AG04450 (cell line): ENCODE measurements at regions not wholly inside any gene's neighbourhood (a gene's known extent, or its start where the extent isn't known, plus 50 kb on each side); places are given as distances from the start of the nearest gene placed in this dataset.
A peak's percentile ranks its signal among the peaks of the same experiment; 100 is the strongest.

ENCODE experiments used
- CTCF ChIA-PET: fragments of 300-600, 350-600 bp; formaldehyde crosslinking; extraction: SDS; loops from one replicate; lab custom pipeline; 2022; ENCODE audit warnings: antibody characterized with exemption, inconsistent platforms; lab: Charles Lee
- POLR2A ChIA-PET: fragments of 350-600 bp; formaldehyde crosslinking; extraction: SDS; loops from one replicate; lab custom pipeline; 2021; ENCODE audit warnings: antibody characterized with exemption, inconsistent platforms; lab: Yijun Ruan, JAX
- DNase-seq: peaks from one replicate; pipeline ENCODE4 v3.0.0-alpha.2; 2011; ENCODE audit warnings: low read depth, low spot score
- H3K27ac ChIP-seq: one replicate; pipeline ENCODE4 v1.5.1; 2012; ENCODE audit warnings: low read depth, low read length, control low read depth
- H3K27me3 ChIP-seq: one replicate; pipeline ENCODE4 v1.6.0; 2012; ENCODE audit warnings: low read length; ENCODE audit not compliant: control insufficient read depth, insufficient read depth
- H3K4me3 ChIP-seq: 2 replicates; pipeline ENCODE4 v1.5.1; 2011; ENCODE audit warnings: mild to moderate bottlenecking, low read depth, low read length, control low read depth
- H3K9me3 ChIP-seq: 2 replicates; pipeline ENCODE4 v1.5.1; 2012; ENCODE audit warnings: low read length; ENCODE audit not compliant: control insufficient read depth, insufficient read depth
- TF ChIP-seq, protein P1 (sequence below): IDR thresholded peaks from 2 replicates; pipeline ENCODE4 v1.5.1; 2011; ENCODE audit warnings: low read depth, low read length, control low read depth, inconsistent platforms

DNA sequence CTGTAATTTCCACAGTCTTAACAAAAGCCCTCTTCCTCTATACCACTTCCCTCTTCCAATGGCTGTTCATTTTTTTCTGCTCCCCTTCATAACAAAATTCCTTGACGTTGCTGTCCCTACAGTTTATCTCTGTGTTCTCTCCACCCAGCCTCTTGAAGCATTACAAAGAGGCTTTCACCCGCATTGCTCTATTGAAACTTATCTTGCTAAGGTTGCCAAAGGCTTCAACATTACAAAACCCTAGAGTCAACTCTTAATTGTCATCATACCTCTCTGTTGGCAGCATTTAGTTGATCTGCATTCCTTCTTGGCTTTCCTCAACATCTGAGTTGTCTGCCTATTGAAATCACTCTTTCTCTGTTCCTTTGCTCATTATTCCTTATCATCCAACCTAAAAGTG is 1055.7 kb downstream of the JRKL start:
- ChIA-PET POLR2A (interaction anchor here (0.6 kb wide), 1 partner anchor 116 kb away, joined by 11 read pairs; no protein-coding TSS in a partner anchor), CTCF (no interaction called here)
- Histone ChIP-seq H3K9me3 (no peaks in the 10 kb centered on the region), H3K27ac (no peak overlapping the region), H3K27me3 (no peaks in the 10 kb centered on the region), H3K4me3 (no peak overlapping the region)
- TF ChIP-seq, protein P1, sequence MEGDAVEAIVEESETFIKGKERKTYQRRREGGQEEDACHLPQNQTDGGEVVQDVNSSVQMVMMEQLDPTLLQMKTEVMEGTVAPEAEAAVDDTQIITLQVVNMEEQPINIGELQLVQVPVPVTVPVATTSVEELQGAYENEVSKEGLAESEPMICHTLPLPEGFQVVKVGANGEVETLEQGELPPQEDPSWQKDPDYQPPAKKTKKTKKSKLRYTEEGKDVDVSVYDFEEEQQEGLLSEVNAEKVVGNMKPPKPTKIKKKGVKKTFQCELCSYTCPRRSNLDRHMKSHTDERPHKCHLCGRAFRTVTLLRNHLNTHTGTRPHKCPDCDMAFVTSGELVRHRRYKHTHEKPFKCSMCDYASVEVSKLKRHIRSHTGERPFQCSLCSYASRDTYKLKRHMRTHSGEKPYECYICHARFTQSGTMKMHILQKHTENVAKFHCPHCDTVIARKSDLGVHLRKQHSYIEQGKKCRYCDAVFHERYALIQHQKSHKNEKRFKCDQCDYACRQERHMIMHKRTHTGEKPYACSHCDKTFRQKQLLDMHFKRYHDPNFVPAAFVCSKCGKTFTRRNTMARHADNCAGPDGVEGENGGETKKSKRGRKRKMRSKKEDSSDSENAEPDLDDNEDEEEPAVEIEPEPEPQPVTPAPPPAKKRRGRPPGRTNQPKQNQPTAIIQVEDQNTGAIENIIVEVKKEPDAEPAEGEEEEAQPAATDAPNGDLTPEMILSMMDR, result no peak
- no peak for DNase-seq

DNA sequence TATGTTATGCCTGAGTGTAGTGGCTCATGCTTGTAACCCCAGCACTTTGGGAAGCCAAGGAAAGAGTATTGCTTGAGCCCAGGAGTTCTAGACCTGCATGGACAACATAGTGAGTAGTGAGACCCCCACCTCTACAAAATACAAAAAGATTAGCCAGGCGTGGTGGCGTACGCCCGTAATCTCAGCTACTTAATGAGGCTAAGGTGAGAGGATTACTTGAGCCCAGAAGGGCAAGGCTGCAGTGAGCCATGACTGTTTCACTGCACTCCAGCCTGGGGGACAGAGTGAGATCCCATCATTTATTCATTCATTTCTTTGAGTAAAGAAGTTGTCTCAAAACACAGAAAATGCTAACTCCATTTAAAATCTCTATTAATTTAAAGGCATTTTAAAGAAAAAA is 1061.6 kb downstream of the JRKL start:
- Histone ChIP-seq H3K9me3 (no peaks in the 10 kb centered on the region; the same call in 1 of the 2 replicates), H3K27me3 (no peaks in the 10 kb centered on the region), H3K4me3 (no peak overlapping the region), H3K27ac (no peak overlapping the region)
- DNase-seq, result no peak
- POLR2A ChIA-PET, result no interaction called here
- TF ChIP-seq, protein P1, result no peak
- CTCF ChIA-PET, result no interaction called here

DNA sequence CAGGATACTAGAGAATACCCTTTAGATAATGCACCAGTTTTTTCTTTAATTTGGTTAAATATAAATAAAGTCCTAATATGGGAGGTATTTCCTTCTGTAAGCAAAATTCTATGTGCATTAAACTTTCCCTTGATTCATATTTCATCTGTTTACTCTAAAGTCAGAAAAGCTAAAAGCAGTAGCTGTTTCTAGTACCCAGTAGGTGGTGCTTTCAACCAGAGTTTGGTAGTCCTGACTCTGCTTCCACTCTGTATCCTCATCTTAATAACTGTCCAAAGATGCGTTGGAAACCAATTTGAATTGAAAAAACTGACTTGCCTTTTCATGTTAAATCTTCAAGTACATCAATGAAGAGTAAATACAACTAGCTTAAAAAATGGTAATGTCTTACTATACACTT is 1065.2 kb downstream of the JRKL start:
- H3K4me3 ChIP-seq, result no peak overlapping the region
- H3K9me3 ChIP-seq, result no peaks in the 10 kb centered on the region; the same call in 1 of the 2 replicates
- H3K27ac ChIP-seq, result no peak overlapping the region
- CTCF ChIA-PET, result interaction anchor here (0.7 kb wide), 1 partner anchor 382 kb away, joined by 4 read pairs; no protein-coding TSS in a partner anchor
- no peak for DNase-seq
- POLR2A ChIA-PET, result no interaction called here
- no peaks in the 10 kb centered on the region for H3K27me3 ChIP-seq
- TF ChIP-seq, protein P1, result 0 out of 2 replicates have a peak, but pooled peaks have one; percentile 4

DNA sequence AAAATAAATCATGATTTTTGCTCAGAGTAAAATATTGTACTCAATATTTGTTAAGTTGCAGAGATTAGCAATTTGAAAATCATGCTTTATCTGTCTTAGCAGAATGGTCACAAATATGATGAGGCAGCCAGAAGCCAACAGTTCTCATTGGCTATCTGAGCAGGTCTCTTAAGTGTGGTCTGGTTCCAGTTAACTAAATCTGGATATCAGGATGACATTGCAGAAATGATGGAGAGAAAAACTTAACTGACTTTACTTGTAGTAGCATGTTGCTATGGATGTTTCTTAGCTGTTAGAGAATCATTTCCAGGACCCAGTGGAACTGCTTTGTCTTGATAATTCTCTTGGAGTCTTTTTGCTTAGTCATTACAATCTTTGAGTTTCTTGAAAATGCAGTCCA is 1070.3 kb downstream of the JRKL start:
- Histone ChIP-seq H3K4me3 (no peak overlapping the region), H3K9me3 (peaks cover 23% of the 10 kb centered on the region), H3K27me3 (no peaks in the 10 kb centered on the region), H3K27ac (no peak overlapping the region)
- ChIA-PET CTCF (no interaction called here), POLR2A (no interaction called here)
- TF ChIP-seq, protein P1, result no peak
- no peak for DNase-seq

DNA sequence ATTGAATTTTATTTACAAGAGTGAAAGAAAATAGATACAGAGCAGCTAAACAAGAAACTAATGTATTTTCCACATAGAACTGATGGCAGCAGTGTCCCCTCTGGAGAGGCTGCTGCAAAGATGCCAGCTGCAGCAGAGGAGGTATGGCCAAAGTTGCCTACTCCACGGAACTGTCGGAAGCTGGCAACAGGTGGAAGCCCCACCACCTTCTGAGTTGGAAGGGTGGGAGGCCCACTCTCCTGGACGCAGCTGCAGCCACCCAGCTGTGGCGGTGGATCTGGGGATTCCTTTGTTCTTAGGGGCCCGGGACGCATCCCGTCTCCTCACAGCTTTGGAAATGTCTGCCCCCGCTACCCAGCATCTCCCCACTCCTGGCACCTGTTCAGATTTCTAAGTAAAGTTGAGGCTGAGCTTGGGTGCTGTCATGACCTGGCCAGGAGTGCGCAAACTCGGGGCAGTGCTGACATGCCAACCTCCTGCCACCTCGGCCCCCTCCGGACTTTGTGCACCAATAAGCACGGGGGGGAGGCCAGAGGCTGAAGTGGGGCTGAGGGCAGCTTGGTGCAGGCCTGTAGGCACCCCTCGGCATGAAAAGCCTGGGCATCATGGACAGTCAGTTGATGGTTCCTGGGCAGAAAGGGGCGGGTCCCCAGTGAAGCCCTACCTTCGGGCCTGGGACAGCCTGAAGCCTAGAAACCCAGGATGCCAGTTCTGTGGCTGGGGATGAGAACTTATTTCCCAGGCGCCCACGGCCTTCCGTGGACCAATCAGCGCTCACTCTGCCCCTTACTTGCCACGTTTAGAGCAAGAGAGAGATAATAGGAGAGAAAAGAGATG is 1071.4 kb downstream of the JRKL start:
- DNase-seq, result no peak
- ChIA-PET POLR2A (no interaction called here), CTCF (no interaction called here)
- Histone ChIP-seq H3K9me3 (peaks cover 23% of the 10 kb centered on the region), H3K27me3 (no peaks in the 10 kb centered on the region), H3K4me3 (no peak overlapping the region), H3K27ac (no peak overlapping the region)
- TF ChIP-seq, protein P1, result no peak
